CD14-positive monocyte (primary cell): ENCODE measurements at regions not wholly inside any gene's neighbourhood (a gene's known extent, or its start where the extent isn't known, plus 50 kb on each side); places are given as distances from the start of the nearest gene placed in this dataset.

Experiments
- DNase-seq, 3 donors: peaks; one replicate each; pipeline ENCODE4 v3.0.0-alpha.2; 2011 to 2022
- H2AFZ ChIP-seq: 2 replicates; pipeline ENCODE4 v1.6.0; 2012; ENCODE audit warnings: mild to moderate bottlenecking, low read depth, low read length, inconsistent platforms; ENCODE audit not compliant: insufficient read depth, poor library complexity, severe bottlenecking
- H3K27ac ChIP-seq, 2 donors: 1 replicate in 1 of 2; 2 replicates in 1 of 2; pipeline ENCODE4 v1.5.1; 2012 to 2013; ENCODE audit warnings: low read length in 2 of 2, control low read depth in 1 of 2, inconsistent platforms in 1 of 2, low read depth in 1 of 2, mild to moderate bottlenecking in 1 of 2
- H3K27me3 ChIP-seq, 2 donors: one replicate each; pipeline versions ENCODE4 v1.6.0 to v1.6.1; 2011 to 2013; ENCODE audit warnings: low read length in 2 of 2; ENCODE audit not compliant: control insufficient read depth in 2 of 2, insufficient read depth in 2 of 2
- H3K36me3 ChIP-seq, 2 donors: replicated peaks in 1 of 2; 1 replicate in 1 of 2; 2 replicates in 1 of 2; pipeline versions ENCODE4 v1.5.1 to v1.6.1; 2012 to 2013; ENCODE audit warnings: low read length in 2 of 2, control low read depth in 1 of 2, inconsistent platforms in 1 of 2, mild to moderate bottlenecking in 1 of 2; ENCODE audit not compliant: insufficient read depth in 2 of 2, control insufficient read depth in 1 of 2
- H3K4me1 ChIP-seq, 2 donors: 1 replicate in 1 of 2; 2 replicates in 1 of 2; pipeline versions ENCODE4 v1.5.1 to v1.6.1; 2012 to 2013; ENCODE audit warnings: low read length in 2 of 2, control low read depth in 1 of 2, inconsistent platforms in 1 of 2, mild to moderate bottlenecking in 1 of 2, moderate library complexity in 1 of 2; ENCODE audit not compliant: insufficient read depth in 2 of 2, control insufficient read depth in 1 of 2
- H3K4me2 ChIP-seq: replicated peaks from 2 replicates; pipeline ENCODE3; 2012; ENCODE audit warnings: low read length, moderate library complexity, mild to moderate bottlenecking; ENCODE audit not compliant: poor library complexity, severe bottlenecking; ENCODE audit errors: extremely low read depth
- H3K4me3 ChIP-seq, 3 experiments: fragments of 200-600 bp in 1 of 3; sonication (generic) in 1 of 3; replicated peaks in 1 of 3; 1 replicate in 2 of 3; 2 replicates in 1 of 3; pipeline ENCODE4 v1.5.1; 2011 to 2013; ENCODE audit warnings: low read length in 3 of 3, mild to moderate bottlenecking in 3 of 3, control low read depth in 2 of 3, low read depth in 2 of 3, inconsistent platforms in 1 of 3, moderate library complexity in 1 of 3
- H3K79me2 ChIP-seq: 2 replicates; pipeline ENCODE4 v1.6.0; 2012; ENCODE audit warnings: mild to moderate bottlenecking, control low read depth, inconsistent platforms, low read length, moderate library complexity; ENCODE audit not compliant: insufficient read depth
- H3K9ac ChIP-seq: 2 replicates; pipeline ENCODE4 v1.6.0; 2017; ENCODE audit warnings: low read length, mild to moderate bottlenecking; ENCODE audit not compliant: insufficient read depth, poor library complexity, severe bottlenecking
- H3K9me3 ChIP-seq, 2 donors: replicated peaks in 1 of 2; 1 replicate in 1 of 2; 2 replicates in 1 of 2; pipeline versions ENCODE4 v1.5.1 to v1.6.1; 2012 to 2013; ENCODE audit warnings: low read length in 2 of 2, control low read depth in 1 of 2; ENCODE audit not compliant: control insufficient read depth in 1 of 2, insufficient read depth in 1 of 2
- H4K20me1 ChIP-seq: 2 replicates; pipeline ENCODE4 v1.6.0; 2012; ENCODE audit warnings: mild to moderate bottlenecking, low read length, control low read depth, moderate library complexity; ENCODE audit not compliant: insufficient read depth
- H3K27ac Mint-ChIP-seq, 7 donors: one replicate each; pipeline ENCODE4 v1.8.0; 2020; ENCODE audit warnings: mild to moderate bottlenecking in 7 of 7, mixed read lengths in 7 of 7, moderate library complexity in 6 of 7, inconsistent platforms in 2 of 7
- H3K27me3 Mint-ChIP-seq, 3 donors: one replicate each; pipeline ENCODE4 v1.8.0; 2021 to 2022; ENCODE audit warnings: low read depth in 3 of 3, mild to moderate bottlenecking in 3 of 3, mixed read lengths in 3 of 3, moderate library complexity in 3 of 3, inconsistent platforms in 1 of 3
- H3K36me3 Mint-ChIP-seq, 2 donors: one replicate each; pipeline ENCODE4 v1.8.0; 2020; ENCODE audit warnings: mixed read lengths in 2 of 2, inconsistent platforms in 1 of 2, mild to moderate bottlenecking in 1 of 2
- H3K4me1 Mint-ChIP-seq: one replicate; pipeline ENCODE4 v1.8.0; 2020; ENCODE audit warnings: mild to moderate bottlenecking, mixed read lengths
- H3K4me3 Mint-ChIP-seq, 2 donors: one replicate each; pipeline ENCODE4 v1.8.0; 2020; ENCODE audit warnings: mild to moderate bottlenecking in 2 of 2, mixed read lengths in 2 of 2, moderate library complexity in 1 of 2
- H3K9me3 Mint-ChIP-seq, 7 donors: one replicate each; pipeline ENCODE4 v1.8.0; 2020 to 2022; ENCODE audit warnings: mixed read lengths in 7 of 7, mild to moderate bottlenecking in 6 of 7, moderate library complexity in 6 of 7, inconsistent platforms in 2 of 7
- CTCF ChIP-seq: fragments of 200-600 bp; IDR thresholded peaks from one replicate; pipeline ENCODE4 v1.8.0; 2022; ENCODE audit warnings: antibody characterized with exemption, mild to moderate bottlenecking
- WGBS: methylation state at CpG from one replicate; pipeline ENCODE4 v1.1.5; 2013; ENCODE audit warnings: missing lambda C conversion rate; ENCODE audit not compliant: insufficient coverage; 5-methylcytosine and 5-hydroxymethylcytosine counted together
- intact Hi-C, 2 donors: fragments of 100-400 bp; cut with micrococcal nuclease; formaldehyde crosslinking; loops; one replicate each; pipeline versions ENCODE4 v1.15.0 to v1.15.1; 2023

GRCh38 chr15:69914040-69914439 is 183.7 kb downstream of the TLE3 start:
- TF ChIP-seq CTCF: no peak
- Mint-ChIP-seq H3K27me3 (peaks cover 0 to 10% (median 3%) of the 10 kb centered on the region in 3 donors), H3K4me3 (no peak overlapping the region), H3K4me1 (peaks cover 15% of the 10 kb centered on the region), H3K27ac (peak overlapping the region in 1 of 7 donors; percentile 29), H3K9me3 (peaks cover 0 to 6% (median 3%) of the 10 kb centered on the region in 7 donors), H3K36me3 (no peaks in the 10 kb centered on the region)
- Histone ChIP-seq H3K27me3 (no peaks in the 10 kb centered on the region), H3K9ac (no peak overlapping the region), H3K36me3 (no peaks in the 10 kb centered on the region), H3K9me3 (peaks cover 0 to 3% of the 10 kb centered on the region in 2 donors), H3K79me2 (no peaks in the 10 kb centered on the region), H3K4me1 (peaks cover 9 to 11% of the 10 kb centered on the region in 2 donors), H3K4me3 (no peak overlapping the region), H3K27ac (no peak overlapping the region), H3K4me2 (no peak overlapping the region), H2AFZ (peak overlapping the region; percentile 68), H4K20me1 (no peaks in the 10 kb centered on the region)
- no peak for DNase-seq
- 99% methylated on average over 6 of the region's 9 CpGs for WGBS
- intact Hi-C loops: no loop called here

GRCh38 chr15:69914960-69915359 is 182.8 kb downstream of the TLE3 start:
- Mint-ChIP-seq H3K27ac (no peak overlapping the region), H3K4me3 (peak overlapping the region in 1 of 2 donors; percentile 67), H3K27me3 (peaks cover 0 to 10% (median 3%) of the 10 kb centered on the region in 3 donors), H3K9me3 (peaks cover 0 to 1% (median 0%) of the 10 kb centered on the region in 7 donors), H3K36me3 (no peaks in the 10 kb centered on the region), H3K4me1 (peaks cover 15% of the 10 kb centered on the region)
- Histone ChIP-seq H3K4me3 (peak overlapping the region in 1 of 3 experiments; percentile 6), H3K27me3 (no peaks in the 10 kb centered on the region), H3K9me3 (no peaks in the 10 kb centered on the region), H3K4me1 (peaks cover 9 to 11% of the 10 kb centered on the region in 2 donors), H4K20me1 (no peaks in the 10 kb centered on the region), H3K79me2 (no peaks in the 10 kb centered on the region), H3K27ac (no peak overlapping the region), H3K9ac (no peak overlapping the region), H3K36me3 (no peaks in the 10 kb centered on the region), H2AFZ (peak overlapping the region; percentile 39), H3K4me2 (no peak overlapping the region)
- intact Hi-C loops: no loop called here
- WGBS: 25% methylated on average over 2 of the region's 2 CpGs
- TF ChIP-seq CTCF: no peak
- DNase-seq: peak; percentile 3 to 42 (median 23)
